SU-DHL-6 (cell line): ENCODE measurements at regions not wholly inside any gene's neighbourhood (a gene's known extent, or its start where the extent isn't known, plus 50 kb on each side); places are given as distances from the start of the nearest gene placed in this dataset.

ENCODE experiments used
- H2AFZ ChIP-seq: fragments of 200-600 bp; sonication (generic); 2 replicates; pipeline ENCODE4 v1.6.1; 2014; ENCODE audit warnings: low read depth, mild to moderate bottlenecking, moderate library complexity, mixed read lengths, antibody characterized with exemption, low read length; ENCODE audit not compliant: severe bottlenecking
- H3F3A ChIP-seq: fragments of 200-600 bp; shearing (Covaris generic); 2 replicates; pipeline ENCODE4 v1.6.0; 2016; ENCODE audit warnings: antibody characterized with exemption, mild to moderate bottlenecking; ENCODE audit not compliant: insufficient read depth
- H3K27ac ChIP-seq: fragments of 200-600 bp; sonication (generic); 2 replicates; pipeline ENCODE4 v1.5.1; 2016; ENCODE audit warnings: low read depth, mild to moderate bottlenecking, low read length, moderate library complexity, mixed read lengths
- H3K27me3 ChIP-seq: fragments of 200-600 bp; sonication (generic), shearing (Covaris generic); 2 replicates; pipeline ENCODE4 v1.6.0; 2014; ENCODE audit warnings: mild to moderate bottlenecking, low read length
- H3K36me3 ChIP-seq: fragments of 200-600 bp; sonication (generic); 2 replicates; pipeline ENCODE4 v1.6.1; 2014; ENCODE audit warnings: mild to moderate bottlenecking, low read length, mixed read lengths
- H3K4me2 ChIP-seq: fragments of 300-600, 200-600 bp; shearing (Covaris generic), sonication (generic); 2 replicates; pipeline ENCODE4 v1.6.0; 2014; ENCODE audit warnings: low read length, low read depth, mild to moderate bottlenecking; ENCODE audit not compliant: poor library complexity, severe bottlenecking
- H3K4me3 ChIP-seq: fragments of 200-600 bp; sonication (generic); 2 replicates; pipeline ENCODE4 v1.5.1; 2014; ENCODE audit warnings: antibody characterized with exemption, low read length, mild to moderate bottlenecking, mixed read lengths; ENCODE audit not compliant: insufficient read depth, poor library complexity, severe bottlenecking
- H3K79me2 ChIP-seq: fragments of 200-600 bp; sonication (generic); 2 replicates; pipeline ENCODE4 v1.6.1; 2014; ENCODE audit warnings: mild to moderate bottlenecking, low read length, moderate library complexity; ENCODE audit not compliant: insufficient read depth
- H3K9ac ChIP-seq: fragments of 200-600 bp; sonication (generic); 2 replicates; pipeline ENCODE4 v1.7.0; 2014; ENCODE audit warnings: mild to moderate bottlenecking, low read length
- H3K9me2 ChIP-seq: fragments of 200-600 bp; sonication (generic); replicated peaks from 2 replicates; pipeline ENCODE4 v1.6.1; 2014; ENCODE audit warnings: low read length; ENCODE audit not compliant: insufficient read depth
- H3K9me3 ChIP-seq: fragments of 200-600 bp; sonication (generic); 2 replicates; pipeline ENCODE4 v1.6.1; 2014; ENCODE audit warnings: low read length, mixed read lengths; ENCODE audit not compliant: insufficient read depth
- H4K20me1 ChIP-seq: fragments of 200-600 bp; sonication (generic); 2 replicates; pipeline ENCODE4 v1.6.1; 2014; ENCODE audit warnings: low read depth, mild to moderate bottlenecking, antibody characterized with exemption, low read length, moderate library complexity, mixed read lengths
- EZH2phosphoT487 ChIP-seq: fragments of 200-600 bp; sonication (generic), shearing (Covaris generic); conservative IDR thresholded peaks from 2 replicates; pipeline ENCODE4 v1.6.1; 2018; ENCODE audit warnings: mild to moderate bottlenecking, antibody characterized with exemption, low read length, moderate library complexity, mixed read lengths
- TF ChIP-seq, protein P1 (sequence below): fragments of 200-600 bp; sonication (generic); IDR thresholded peaks from one replicate; pipeline ENCODE4 v1.5.1; 2017; ENCODE audit warnings: antibody characterized with exemption, mild to moderate bottlenecking, low read length, moderate library complexity; ENCODE audit not compliant: insufficient read depth, poor library complexity, severe bottlenecking

DNA sequence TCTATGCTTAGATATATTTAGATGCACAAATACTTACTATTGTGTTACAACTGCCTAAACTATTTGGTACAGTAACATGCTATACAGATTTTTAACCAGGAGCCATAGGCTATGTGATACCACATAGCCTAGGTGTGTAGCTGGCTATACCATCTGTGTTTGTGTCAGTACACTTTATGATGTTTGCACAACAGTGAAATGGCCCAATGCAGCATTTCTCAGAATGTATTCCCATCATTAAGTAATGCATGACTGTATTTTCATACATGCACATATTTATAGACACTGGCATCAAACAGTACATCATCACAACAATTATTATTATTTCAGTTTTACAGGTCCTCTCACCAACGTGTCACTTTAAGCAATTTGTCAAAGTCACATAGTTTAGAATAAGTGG lies 979.5 kb upstream of the TENM4 start:
- H3K36me3 ChIP-seq: no peaks in the 10 kb centered on the region
- TF ChIP-seq, protein P1, sequence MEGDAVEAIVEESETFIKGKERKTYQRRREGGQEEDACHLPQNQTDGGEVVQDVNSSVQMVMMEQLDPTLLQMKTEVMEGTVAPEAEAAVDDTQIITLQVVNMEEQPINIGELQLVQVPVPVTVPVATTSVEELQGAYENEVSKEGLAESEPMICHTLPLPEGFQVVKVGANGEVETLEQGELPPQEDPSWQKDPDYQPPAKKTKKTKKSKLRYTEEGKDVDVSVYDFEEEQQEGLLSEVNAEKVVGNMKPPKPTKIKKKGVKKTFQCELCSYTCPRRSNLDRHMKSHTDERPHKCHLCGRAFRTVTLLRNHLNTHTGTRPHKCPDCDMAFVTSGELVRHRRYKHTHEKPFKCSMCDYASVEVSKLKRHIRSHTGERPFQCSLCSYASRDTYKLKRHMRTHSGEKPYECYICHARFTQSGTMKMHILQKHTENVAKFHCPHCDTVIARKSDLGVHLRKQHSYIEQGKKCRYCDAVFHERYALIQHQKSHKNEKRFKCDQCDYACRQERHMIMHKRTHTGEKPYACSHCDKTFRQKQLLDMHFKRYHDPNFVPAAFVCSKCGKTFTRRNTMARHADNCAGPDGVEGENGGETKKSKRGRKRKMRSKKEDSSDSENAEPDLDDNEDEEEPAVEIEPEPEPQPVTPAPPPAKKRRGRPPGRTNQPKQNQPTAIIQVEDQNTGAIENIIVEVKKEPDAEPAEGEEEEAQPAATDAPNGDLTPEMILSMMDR: no peak
- no peak for TF ChIP-seq EZH2phosphoT487
- H2AFZ ChIP-seq: no peak overlapping the region
- H4K20me1 ChIP-seq: no peaks in the 10 kb centered on the region
- no peak overlapping the region for H3K4me3 ChIP-seq
- H3K4me2 ChIP-seq: no peak overlapping the region
- no peaks in the 10 kb centered on the region for H3K9me2 ChIP-seq
- H3K27ac ChIP-seq: no peak overlapping the region
- no peaks in the 10 kb centered on the region for H3K79me2 ChIP-seq
- no peak overlapping the region for H3K9ac ChIP-seq
- no peaks in the 10 kb centered on the region for H3K9me3 ChIP-seq
- H3K27me3 ChIP-seq: no peaks in the 10 kb centered on the region
- H3F3A ChIP-seq: no peaks in the 10 kb centered on the region

DNA sequence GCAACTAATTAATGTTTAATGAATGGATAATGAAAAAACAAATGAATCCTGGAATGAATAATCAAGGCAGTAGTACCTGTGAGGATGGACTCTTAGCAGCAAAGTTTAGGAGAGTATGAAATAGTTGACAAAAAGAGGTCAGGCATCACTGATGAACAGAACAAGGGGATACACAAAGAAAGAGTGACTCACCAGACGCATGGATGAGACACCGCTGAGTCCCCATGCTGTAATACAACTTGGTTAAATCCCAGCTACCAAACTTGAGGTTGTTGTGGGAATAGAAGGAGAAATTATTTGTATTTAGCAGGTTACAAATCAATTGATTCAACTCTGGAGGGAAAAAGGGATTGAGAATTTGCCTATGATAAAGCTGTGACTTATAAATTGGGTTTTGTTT lies 976.9 kb upstream of the TENM4 start:
- H4K20me1 ChIP-seq: no peaks in the 10 kb centered on the region
- H3K9me2 ChIP-seq: no peaks in the 10 kb centered on the region
- no peak overlapping the region for H3K4me3 ChIP-seq
- no peaks in the 10 kb centered on the region for H3K36me3 ChIP-seq
- H2AFZ ChIP-seq: no peak overlapping the region
- H3F3A ChIP-seq: no peaks in the 10 kb centered on the region
- TF ChIP-seq, protein P1: no peak
- no peak for TF ChIP-seq EZH2phosphoT487
- no peaks in the 10 kb centered on the region for H3K27me3 ChIP-seq
- H3K4me2 ChIP-seq: no peak overlapping the region
- no peak overlapping the region for H3K9ac ChIP-seq
- H3K79me2 ChIP-seq: no peaks in the 10 kb centered on the region
- H3K9me3 ChIP-seq: no peaks in the 10 kb centered on the region
- no peak overlapping the region for H3K27ac ChIP-seq

DNA sequence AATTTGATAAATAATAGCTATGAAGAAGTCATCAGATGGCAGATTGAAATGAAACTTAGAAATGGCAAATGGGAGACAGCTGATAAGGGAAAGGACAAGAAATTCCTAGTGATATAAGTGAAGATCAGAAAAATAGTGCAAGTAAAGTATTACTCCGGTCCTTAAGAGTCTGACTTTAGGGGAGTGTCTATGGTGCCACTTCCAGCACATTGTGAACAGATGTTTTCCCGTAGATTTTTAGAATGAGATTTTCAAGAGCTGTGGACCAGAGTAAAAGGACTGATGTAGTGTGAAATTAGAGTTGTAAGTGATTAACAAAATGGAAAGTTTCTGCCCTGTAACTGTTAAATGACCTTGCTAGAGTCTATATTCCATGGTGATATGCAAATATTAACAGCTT lies 974.8 kb upstream of the TENM4 start:
- Histone ChIP-seq H3K79me2 (no peaks in the 10 kb centered on the region), H3K36me3 (no peaks in the 10 kb centered on the region), H3K9me2 (no peaks in the 10 kb centered on the region), H3K9ac (no peak overlapping the region), H3F3A (no peaks in the 10 kb centered on the region), H3K9me3 (no peaks in the 10 kb centered on the region), H3K27me3 (no peaks in the 10 kb centered on the region), H4K20me1 (no peaks in the 10 kb centered on the region), H2AFZ (no peak overlapping the region), H3K4me2 (no peak overlapping the region), H3K4me3 (no peak overlapping the region), H3K27ac (no peak overlapping the region)
- TF ChIP-seq, protein P1: no peak
- no peak for TF ChIP-seq EZH2phosphoT487
